GM18909 (cell line): ENCODE measurements at regions not wholly inside any gene's neighbourhood (a gene's known extent, or its start where the extent isn't known, plus 50 kb on each side); places are given as distances from the start of the nearest gene placed in this dataset.
A peak's percentile ranks its signal among the peaks of the same experiment; 100 is the strongest.
"Not testable (repeated sequence)": the region's sequence is repeated elsewhere in the genome, so short reads cannot be mapped to it uniquely, and the experiment has no call there.

Experiments
- ATAC-seq: cut with Tn5 transposase; IDR thresholded peaks from one replicate; pipeline ENCODE4 v1.9.1; 2021; ENCODE audit warnings: mild to moderate bottlenecking; ENCODE audit not compliant: unreplicated experiment, poor library complexity

GRCh38 chr15:30830961-30831360 lies 72.8 kb upstream of the FAN1 start:
- no peak for ATAC-seq

- not testable (repeated sequence) for ATAC-seq
Measured at GRCh38 chr15:30833379-30833778, 70.3 kb upstream of the FAN1 start.

- ATAC-seq: not testable (repeated sequence)
Measured at GRCh38 chr15:30841639-30842038, 62.1 kb upstream of the FAN1 start.

GRCh38 chr15:30842798-30843472 lies 60.8 kb upstream of the FAN1 start:
- ATAC-seq: peak; percentile 86

- not testable (repeated sequence) for ATAC-seq
Measured at GRCh38 chr15:30845536-30845935, 58.2 kb upstream of the FAN1 start.
